Liver (tissue), 8 donors: ENCODE measurements at regions not wholly inside any gene's neighbourhood (a gene's known extent, or its start where the extent isn't known, plus 50 kb on each side); places are given as distances from the start of the nearest gene placed in this dataset.

Experiments
- DNase-seq: peaks from one replicate; pipeline ENCODE4 v3.0.0-alpha.2; 2017; ENCODE audit warnings: low spot score
- H3K27ac ChIP-seq, 2 donors: one replicate each; pipeline ENCODE4 v1.7.0; 2013; ENCODE audit warnings: inconsistent platforms in 2 of 2, low read length in 2 of 2, control low read depth in 1 of 2, low read depth in 1 of 2, mild to moderate bottlenecking in 1 of 2
- H3K27me3 ChIP-seq, 4 donors: one replicate each; pipeline versions ENCODE4 v1.6.1 to v1.7.0; 2013; ENCODE audit warnings: low read length in 3 of 4, inconsistent platforms in 1 of 4, mild to moderate bottlenecking in 1 of 4, moderate library complexity in 1 of 4; ENCODE audit not compliant: control insufficient read depth in 4 of 4, insufficient read depth in 4 of 4
- H3K36me3 ChIP-seq, 4 donors: one replicate each; pipeline versions ENCODE4 v1.6.1 to v1.7.0; 2013; ENCODE audit warnings: low read length in 3 of 4, mild to moderate bottlenecking in 3 of 4, low read depth in 1 of 4, moderate library complexity in 1 of 4; ENCODE audit not compliant: control insufficient read depth in 4 of 4, insufficient read depth in 3 of 4
- H3K4me1 ChIP-seq, 4 donors: one replicate each; pipeline versions ENCODE4 v1.6.1 to v1.7.0; 2013; ENCODE audit warnings: low read length in 3 of 4, mild to moderate bottlenecking in 3 of 4, moderate library complexity in 1 of 4; ENCODE audit not compliant: control insufficient read depth in 4 of 4, insufficient read depth in 4 of 4
- H3K4me3 ChIP-seq, 3 donors: one replicate each; pipeline versions ENCODE4 v1.6.1 to v1.7.0; 2013; ENCODE audit warnings: low read length in 3 of 3, control low read depth in 1 of 3, low read depth in 1 of 3, mild to moderate bottlenecking in 1 of 3
- H3K9ac ChIP-seq, 2 donors: one replicate each; pipeline ENCODE4 v1.7.0; 2013; ENCODE audit warnings: low read length in 2 of 2, mild to moderate bottlenecking in 2 of 2, moderate library complexity in 2 of 2, control low read depth in 1 of 2, low read depth in 1 of 2
- H3K9me3 ChIP-seq, 4 donors: one replicate each; pipeline versions ENCODE4 v1.6.1 to v1.7.0; 2013; ENCODE audit warnings: low read length in 3 of 4; ENCODE audit not compliant: control insufficient read depth in 4 of 4
- ATF3 ChIP-seq: IDR thresholded peaks from 2 replicates; pipeline ENCODE4 v1.6.1; 2016; ENCODE audit warnings: antibody characterized with exemption
- EGR1 ChIP-seq, 2 donors: IDR thresholded peaks; 2 replicates each; pipeline ENCODE4 v1.6.1; 2016 to 2018; ENCODE audit warnings: antibody characterized with exemption in 2 of 2, low read depth in 2 of 2
- FOXA1 ChIP-seq: IDR thresholded peaks from 2 replicates; pipeline ENCODE4 v1.6.1; 2016; ENCODE audit warnings: antibody characterized with exemption
- FOXA2 ChIP-seq: IDR thresholded peaks from 2 replicates; pipeline ENCODE4 v1.6.1; 2016; ENCODE audit warnings: antibody characterized with exemption
- GABPA ChIP-seq, 2 donors: IDR thresholded peaks in 1 of 2; conservative IDR thresholded peaks in 1 of 2; 2 replicates each; pipeline ENCODE4 v1.6.1; 2016; ENCODE audit warnings: antibody characterized with exemption in 2 of 2, mild to moderate bottlenecking in 1 of 2, moderate library complexity in 1 of 2
- HNF4A ChIP-seq, 2 donors: conservative IDR thresholded peaks; 2 replicates each; pipeline ENCODE4 v1.6.1; 2016; ENCODE audit warnings: antibody characterized with exemption in 2 of 2, mild to moderate bottlenecking in 2 of 2
- HNF4G ChIP-seq: IDR thresholded peaks from 2 replicates; pipeline ENCODE4 v1.6.1; 2016; ENCODE audit warnings: antibody characterized with exemption
- JUND ChIP-seq, 2 donors: IDR thresholded peaks; 2 replicates each; pipeline ENCODE4 v1.6.1; 2016; ENCODE audit warnings: antibody characterized with exemption in 2 of 2
- NR2F2 ChIP-seq: IDR thresholded peaks from 2 replicates; pipeline ENCODE4 v1.6.1; 2016; ENCODE audit warnings: antibody characterized with exemption
- RAD21 ChIP-seq, 2 donors: IDR thresholded peaks; 2 replicates each; pipeline ENCODE4 v1.6.1; 2016; ENCODE audit warnings: antibody characterized with exemption in 2 of 2, mild to moderate bottlenecking in 2 of 2
- RXRA ChIP-seq, 2 donors: IDR thresholded peaks; 2 replicates each; pipeline ENCODE4 v1.6.1; 2017 to 2018; ENCODE audit warnings: antibody characterized with exemption in 2 of 2, mild to moderate bottlenecking in 1 of 2
- SP1 ChIP-seq: IDR thresholded peaks from 2 replicates; pipeline ENCODE4 v1.6.1; 2018; ENCODE audit warnings: antibody characterized with exemption, mild to moderate bottlenecking
- TAF1 ChIP-seq: conservative IDR thresholded peaks from 2 replicates; pipeline ENCODE4 v1.6.1; 2016; ENCODE audit warnings: antibody characterized with exemption, mild to moderate bottlenecking
- YY1 ChIP-seq: IDR thresholded peaks from 2 replicates; pipeline ENCODE4 v1.6.1; 2016; ENCODE audit warnings: antibody characterized with exemption, mild to moderate bottlenecking
- WGBS: extraction: QIAGEN DNeasy Blood & Tissue Kit; methylation state at CpG from one replicate; pipeline ENCODE4 v1.1.7; 2013; 5-methylcytosine and 5-hydroxymethylcytosine counted together
- TF ChIP-seq, protein P1 (sequence below): IDR thresholded peaks from 2 replicates; pipeline ENCODE4 v1.6.1; 2016; ENCODE audit warnings: antibody characterized with exemption
- TF ChIP-seq, protein P2 (sequence below): fragments of 150-350 bp; IDR thresholded peaks from 2 replicates; pipeline ENCODE4 v1.5.1; 2017; ENCODE audit warnings: improper control_type of control experiment, low read depth, low read length; ENCODE audit not compliant: missing input control
- TF ChIP-seq, protein P3 (sequence below): IDR thresholded peaks from 2 replicates; pipeline ENCODE4 v1.6.1; 2016; ENCODE audit warnings: antibody characterized with exemption
- TF ChIP-seq, protein P4 (sequence below): IDR thresholded peaks from 2 replicates; pipeline ENCODE4 v1.6.1; 2016; ENCODE audit warnings: antibody characterized with exemption, mild to moderate bottlenecking
- donor health status: healthy.
- donor health status: healthy.
- donor health status: healthy.
- donor health status: healthy.
- donor health status: healthy.

DNA sequence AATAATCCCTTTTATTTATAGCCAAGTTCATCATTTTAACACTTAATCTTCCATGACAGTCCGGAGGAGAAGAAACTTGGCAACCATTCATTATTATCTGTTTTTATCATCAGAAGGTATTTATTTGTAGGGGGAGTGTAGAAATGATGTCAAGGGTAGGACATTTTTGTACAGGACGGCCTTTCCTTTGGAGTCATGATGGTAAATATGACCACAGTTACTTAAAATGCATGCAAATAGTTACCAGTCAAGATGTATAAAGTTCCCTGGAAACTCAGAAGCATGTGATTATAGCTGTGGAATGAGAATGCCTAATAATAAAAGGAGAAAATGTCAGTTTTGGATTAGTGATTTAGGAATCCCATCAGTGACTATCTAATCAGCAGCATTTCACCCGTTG lies 183.1 kb upstream of the PRPS1L1 start:
- H3K27me3 ChIP-seq = no peaks in the 10 kb centered on the region
- H3K36me3 ChIP-seq = no peaks in the 10 kb centered on the region
- DNase-seq = no peak
- TF ChIP-seq GABPA (IDR thresholded peaks at IDR 0.05 in 1 of 2, conservative IDR thresholded peaks at IDR 0.05 in 1 of 2) = no peak
- TF ChIP-seq TAF1 = no peak
- TF ChIP-seq SP1 = no peak
- TF ChIP-seq ATF3 = no peak
- TF ChIP-seq NR2F2 = no peak
- TF ChIP-seq, protein P1, sequence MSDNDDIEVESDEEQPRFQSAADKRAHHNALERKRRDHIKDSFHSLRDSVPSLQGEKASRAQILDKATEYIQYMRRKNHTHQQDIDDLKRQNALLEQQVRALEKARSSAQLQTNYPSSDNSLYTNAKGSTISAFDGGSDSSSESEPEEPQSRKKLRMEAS = no peak
- no peak for TF ChIP-seq HNF4A (conservative IDR thresholded peaks at IDR 0.05)
- no peak for TF ChIP-seq FOXA2
- TF ChIP-seq, protein P2, sequence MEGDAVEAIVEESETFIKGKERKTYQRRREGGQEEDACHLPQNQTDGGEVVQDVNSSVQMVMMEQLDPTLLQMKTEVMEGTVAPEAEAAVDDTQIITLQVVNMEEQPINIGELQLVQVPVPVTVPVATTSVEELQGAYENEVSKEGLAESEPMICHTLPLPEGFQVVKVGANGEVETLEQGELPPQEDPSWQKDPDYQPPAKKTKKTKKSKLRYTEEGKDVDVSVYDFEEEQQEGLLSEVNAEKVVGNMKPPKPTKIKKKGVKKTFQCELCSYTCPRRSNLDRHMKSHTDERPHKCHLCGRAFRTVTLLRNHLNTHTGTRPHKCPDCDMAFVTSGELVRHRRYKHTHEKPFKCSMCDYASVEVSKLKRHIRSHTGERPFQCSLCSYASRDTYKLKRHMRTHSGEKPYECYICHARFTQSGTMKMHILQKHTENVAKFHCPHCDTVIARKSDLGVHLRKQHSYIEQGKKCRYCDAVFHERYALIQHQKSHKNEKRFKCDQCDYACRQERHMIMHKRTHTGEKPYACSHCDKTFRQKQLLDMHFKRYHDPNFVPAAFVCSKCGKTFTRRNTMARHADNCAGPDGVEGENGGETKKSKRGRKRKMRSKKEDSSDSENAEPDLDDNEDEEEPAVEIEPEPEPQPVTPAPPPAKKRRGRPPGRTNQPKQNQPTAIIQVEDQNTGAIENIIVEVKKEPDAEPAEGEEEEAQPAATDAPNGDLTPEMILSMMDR = no peak
- no peak for TF ChIP-seq JUND (IDR thresholded peaks at IDR 0.05)
- TF ChIP-seq RAD21 (IDR thresholded peaks at IDR 0.05) = no peak
- no peak for TF ChIP-seq YY1
- TF ChIP-seq, protein P3, sequence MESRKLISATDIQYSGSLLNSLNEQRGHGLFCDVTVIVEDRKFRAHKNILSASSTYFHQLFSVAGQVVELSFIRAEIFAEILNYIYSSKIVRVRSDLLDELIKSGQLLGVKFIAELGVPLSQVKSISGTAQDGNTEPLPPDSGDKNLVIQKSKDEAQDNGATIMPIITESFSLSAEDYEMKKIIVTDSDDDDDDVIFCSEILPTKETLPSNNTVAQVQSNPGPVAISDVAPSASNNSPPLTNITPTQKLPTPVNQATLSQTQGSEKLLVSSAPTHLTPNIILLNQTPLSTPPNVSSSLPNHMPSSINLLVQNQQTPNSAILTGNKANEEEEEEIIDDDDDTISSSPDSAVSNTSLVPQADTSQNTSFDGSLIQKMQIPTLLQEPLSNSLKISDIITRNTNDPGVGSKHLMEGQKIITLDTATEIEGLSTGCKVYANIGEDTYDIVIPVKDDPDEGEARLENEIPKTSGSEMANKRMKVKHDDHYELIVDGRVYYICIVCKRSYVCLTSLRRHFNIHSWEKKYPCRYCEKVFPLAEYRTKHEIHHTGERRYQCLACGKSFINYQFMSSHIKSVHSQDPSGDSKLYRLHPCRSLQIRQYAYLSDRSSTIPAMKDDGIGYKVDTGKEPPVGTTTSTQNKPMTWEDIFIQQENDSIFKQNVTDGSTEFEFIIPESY = no peak
- TF ChIP-seq RXRA (IDR thresholded peaks at IDR 0.05) = no peak
- TF ChIP-seq, protein P4, sequence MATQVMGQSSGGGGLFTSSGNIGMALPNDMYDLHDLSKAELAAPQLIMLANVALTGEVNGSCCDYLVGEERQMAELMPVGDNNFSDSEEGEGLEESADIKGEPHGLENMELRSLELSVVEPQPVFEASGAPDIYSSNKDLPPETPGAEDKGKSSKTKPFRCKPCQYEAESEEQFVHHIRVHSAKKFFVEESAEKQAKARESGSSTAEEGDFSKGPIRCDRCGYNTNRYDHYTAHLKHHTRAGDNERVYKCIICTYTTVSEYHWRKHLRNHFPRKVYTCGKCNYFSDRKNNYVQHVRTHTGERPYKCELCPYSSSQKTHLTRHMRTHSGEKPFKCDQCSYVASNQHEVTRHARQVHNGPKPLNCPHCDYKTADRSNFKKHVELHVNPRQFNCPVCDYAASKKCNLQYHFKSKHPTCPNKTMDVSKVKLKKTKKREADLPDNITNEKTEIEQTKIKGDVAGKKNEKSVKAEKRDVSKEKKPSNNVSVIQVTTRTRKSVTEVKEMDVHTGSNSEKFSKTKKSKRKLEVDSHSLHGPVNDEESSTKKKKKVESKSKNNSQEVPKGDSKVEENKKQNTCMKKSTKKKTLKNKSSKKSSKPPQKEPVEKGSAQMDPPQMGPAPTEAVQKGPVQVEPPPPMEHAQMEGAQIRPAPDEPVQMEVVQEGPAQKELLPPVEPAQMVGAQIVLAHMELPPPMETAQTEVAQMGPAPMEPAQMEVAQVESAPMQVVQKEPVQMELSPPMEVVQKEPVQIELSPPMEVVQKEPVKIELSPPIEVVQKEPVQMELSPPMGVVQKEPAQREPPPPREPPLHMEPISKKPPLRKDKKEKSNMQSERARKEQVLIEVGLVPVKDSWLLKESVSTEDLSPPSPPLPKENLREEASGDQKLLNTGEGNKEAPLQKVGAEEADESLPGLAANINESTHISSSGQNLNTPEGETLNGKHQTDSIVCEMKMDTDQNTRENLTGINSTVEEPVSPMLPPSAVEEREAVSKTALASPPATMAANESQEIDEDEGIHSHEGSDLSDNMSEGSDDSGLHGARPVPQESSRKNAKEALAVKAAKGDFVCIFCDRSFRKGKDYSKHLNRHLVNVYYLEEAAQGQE = no peak
- TF ChIP-seq EGR1 (IDR thresholded peaks at IDR 0.05; ENCODE audit: low read depth in 2 of 2) = no peak
- TF ChIP-seq HNF4G = no peak
- TF ChIP-seq FOXA1 = no peak
- 77% methylated on average over 3 of the region's 3 CpGs for WGBS
- H3K4me1 ChIP-seq = peaks cover 0 to 2% (median under 1%) of the 10 kb centered on the region in 4 donors
- no peak overlapping the region for H3K27ac ChIP-seq
- H3K9ac ChIP-seq = no peak overlapping the region
- no peaks in the 10 kb centered on the region for H3K9me3 ChIP-seq
- no peak overlapping the region for H3K4me3 ChIP-seq
